H9 (cell line): ENCODE measurements at regions not wholly inside any gene's neighbourhood (a gene's known extent, or its start where the extent isn't known, plus 50 kb on each side); places are given as distances from the start of the nearest gene placed in this dataset.

Experiments
- DNase-seq: peaks from one replicate; pipeline ENCODE4 v3.0.0-alpha.2; 2017
- H2AFZ ChIP-seq: one replicate; pipeline ENCODE4 v1.6.1; 2013; ENCODE audit warnings: mild to moderate bottlenecking, low read length, control low read depth, moderate library complexity
- H2AK5ac ChIP-seq: 2 replicates; pipeline ENCODE4 v1.6.1; 2013; ENCODE audit warnings: low read length, control low read depth, mixed read lengths; ENCODE audit not compliant: insufficient read length
- H2BK120ac ChIP-seq: one replicate; pipeline ENCODE4 v1.6.1; 2013; ENCODE audit warnings: low read depth, mild to moderate bottlenecking, low read length, control low read depth, inconsistent platforms; ENCODE audit not compliant: poor library complexity, severe bottlenecking
- H2BK12ac ChIP-seq: 2 replicates; pipeline ENCODE4 v1.6.1; 2013; ENCODE audit warnings: low read length, control low read depth, mixed read lengths, low read depth; ENCODE audit not compliant: insufficient read length
- H2BK15ac ChIP-seq: 2 replicates; pipeline ENCODE4 v1.6.1; 2013; ENCODE audit warnings: low read depth, low read length, control low read depth
- H2BK20ac ChIP-seq: one replicate; pipeline ENCODE4 v1.6.1; 2013; ENCODE audit warnings: low read depth, mild to moderate bottlenecking, low read length, control low read depth, inconsistent platforms; ENCODE audit not compliant: poor library complexity, severe bottlenecking
- H2BK5ac ChIP-seq: 2 replicates; pipeline ENCODE4 v1.6.1; 2013; ENCODE audit warnings: low read length, control low read depth, mixed read lengths; ENCODE audit not compliant: insufficient read length
- H3K14ac ChIP-seq: 2 replicates; pipeline ENCODE4 v1.6.1; 2013; ENCODE audit warnings: low read length, control low read depth; ENCODE audit not compliant: insufficient read depth
- H3K18ac ChIP-seq: 2 replicates; pipeline ENCODE4 v1.6.1; 2013; ENCODE audit warnings: low read depth, mild to moderate bottlenecking, mixed read lengths, low read length, control low read depth; ENCODE audit not compliant: insufficient read length
- H3K23ac ChIP-seq: 2 replicates; pipeline ENCODE4 v1.6.1; 2013; ENCODE audit warnings: low read length, control low read depth, mixed read lengths, low read depth; ENCODE audit not compliant: insufficient read length
- H3K23me2 ChIP-seq: 2 replicates; pipeline ENCODE4 v1.6.1; 2013; ENCODE audit warnings: low read depth, mild to moderate bottlenecking, mixed read lengths, low read length, control low read depth; ENCODE audit not compliant: insufficient read length, poor library complexity, severe bottlenecking
- H3K27ac ChIP-seq: 2 replicates; pipeline ENCODE4 v1.5.1; 2013; ENCODE audit warnings: low read length, control low read depth, mixed read lengths, low read depth; ENCODE audit not compliant: insufficient read length
- H3K27me3 ChIP-seq: 2 replicates; pipeline ENCODE4 v1.6.1; 2013; ENCODE audit warnings: low read length, control low read depth, inconsistent platforms; ENCODE audit not compliant: insufficient read depth
- H3K4ac ChIP-seq: 2 replicates; pipeline ENCODE4 v1.6.1; 2013; ENCODE audit warnings: low read depth, mild to moderate bottlenecking, control low read depth, inconsistent platforms, low read length, moderate library complexity
- H3K4me1 ChIP-seq: 2 replicates; pipeline ENCODE4 v1.6.1; 2013; ENCODE audit warnings: low read length, control low read depth, inconsistent platforms; ENCODE audit not compliant: insufficient read depth
- H3K4me2 ChIP-seq: 2 replicates; pipeline ENCODE4 v1.6.1; 2013; ENCODE audit warnings: low read length, control low read depth, mixed read lengths; ENCODE audit not compliant: insufficient read length, insufficient read depth
- H3K56ac ChIP-seq: 2 replicates; pipeline ENCODE4 v1.6.1; 2013; ENCODE audit warnings: low read depth, mild to moderate bottlenecking, mixed read lengths, low read length, control low read depth; ENCODE audit not compliant: insufficient read length
- H3K79me1 ChIP-seq: 2 replicates; pipeline ENCODE4 v1.6.1; 2013; ENCODE audit warnings: low read depth, mild to moderate bottlenecking, moderate library complexity, low read length, control low read depth, inconsistent platforms; ENCODE audit not compliant: insufficient read depth, poor library complexity, severe bottlenecking
- H3K79me2 ChIP-seq: 2 replicates; pipeline ENCODE4 v1.6.1; 2013; ENCODE audit warnings: low read length, control low read depth, inconsistent platforms; ENCODE audit not compliant: insufficient read depth
- H3K9ac ChIP-seq: 2 replicates; pipeline ENCODE4 v1.6.1; 2013; ENCODE audit warnings: low read length, control low read depth, mixed read lengths; ENCODE audit not compliant: insufficient read length; ENCODE audit errors: extremely low read depth
- H3K9me3 ChIP-seq: one replicate; pipeline ENCODE4 v1.6.1; 2013; ENCODE audit warnings: low read depth, low read length, inconsistent platforms; ENCODE audit not compliant: control insufficient read depth
- H3T11ph ChIP-seq: one replicate; pipeline ENCODE4 v1.6.1; 2013; ENCODE audit warnings: mild to moderate bottlenecking, low read length, control low read depth, inconsistent platforms
- H4K20me1 ChIP-seq: one replicate; pipeline ENCODE4 v1.6.1; 2013; ENCODE audit not compliant: control insufficient read depth, insufficient read length, insufficient read depth
- H4K5ac ChIP-seq: 2 replicates; pipeline ENCODE4 v1.6.1; 2013; ENCODE audit warnings: low read depth, mild to moderate bottlenecking, mixed read lengths, low read length, control low read depth; ENCODE audit not compliant: insufficient read length
- H4K8ac ChIP-seq: replicated peaks from 2 replicates; pipeline ENCODE4 v1.6.1; 2013; ENCODE audit warnings: low read length, control low read depth, mixed read lengths, low read depth; ENCODE audit not compliant: insufficient read length
- H4K91ac ChIP-seq: 2 replicates; pipeline ENCODE4 v1.6.1; 2013; ENCODE audit warnings: low read depth, mild to moderate bottlenecking, moderate library complexity, mixed read lengths, low read length, control low read depth; ENCODE audit not compliant: insufficient read length
- H3K27ac Mint-ChIP-seq, 3 experiments: 2 replicates in 2 of 3; 3 replicates in 1 of 3; pipeline ENCODE4 v1.8.0; 2020 to 2021; ENCODE audit warnings: mixed read lengths in 3 of 3, mild to moderate bottlenecking in 1 of 3, moderate library complexity in 1 of 3
- H3K27me3 Mint-ChIP-seq: 2 replicates; pipeline ENCODE4 v1.8.0; 2021; ENCODE audit warnings: low read depth, mild to moderate bottlenecking, moderate library complexity, mixed read lengths
- H3K36me3 Mint-ChIP-seq, 3 experiments: 2 replicates in 2 of 3; 3 replicates in 1 of 3; pipeline ENCODE4 v1.8.0; 2020 to 2021; ENCODE audit warnings: low read depth in 3 of 3, mixed read lengths in 3 of 3; ENCODE audit not compliant: insufficient read depth in 1 of 3
- H3K4me1 Mint-ChIP-seq, 2 experiments: 2 replicates each; pipeline ENCODE4 v1.8.0; 2020; ENCODE audit warnings: mixed read lengths in 2 of 2
- H3K4me3 Mint-ChIP-seq, 2 experiments: 2 replicates in 1 of 2; 3 replicates in 1 of 2; pipeline ENCODE4 v1.8.0; 2020 to 2021; ENCODE audit warnings: mild to moderate bottlenecking in 2 of 2, mixed read lengths in 2 of 2, moderate library complexity in 1 of 2
- H3K9me3 Mint-ChIP-seq, 2 experiments: 2 replicates in 1 of 2; 3 replicates in 1 of 2; pipeline ENCODE4 v1.8.0; 2020; ENCODE audit warnings: mild to moderate bottlenecking in 2 of 2, mixed read lengths in 2 of 2, moderate library complexity in 1 of 2
- CTCF ChIP-seq: fragments of 200-600 bp; sonication (generic); conservative IDR thresholded peaks from 3 replicates; pipeline ENCODE4 v1.8.0; 2021; ENCODE audit warnings: antibody characterized with exemption, mild to moderate bottlenecking
- WGBS: extraction: QIAGEN DNeasy Blood & Tissue Kit; methylation state at CpG from one replicate; pipeline ENCODE4 v1.1.7; 2013; ENCODE audit warnings: missing lambda C conversion rate, low lambda C conversion rate, mixed read lengths; ENCODE audit not compliant: insufficient read length; ENCODE audit errors: extremely low coverage; 5-methylcytosine and 5-hydroxymethylcytosine counted together

DNA sequence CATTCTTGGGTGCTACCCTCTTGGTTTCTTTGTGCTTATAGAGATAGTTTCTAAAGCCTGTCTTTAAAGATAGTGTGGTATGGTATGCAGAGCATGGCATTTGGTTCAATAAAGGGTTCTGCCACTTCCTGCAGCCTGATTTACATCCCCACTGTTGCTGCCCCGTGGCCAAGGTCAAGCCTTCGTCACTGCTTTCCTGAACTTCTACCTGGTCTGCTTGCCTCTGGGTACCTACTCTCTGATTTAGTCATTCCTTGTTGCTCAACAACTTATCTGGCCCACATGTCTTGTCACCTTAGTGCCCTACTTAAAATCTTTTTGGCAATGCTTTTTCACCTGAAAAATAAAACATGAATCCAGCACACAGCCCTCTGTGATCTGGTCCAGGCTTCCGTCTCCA lies 352.9 kb downstream of the LPIN1 start:
- Histone ChIP-seq H3K23me2 (no peaks in the 10 kb centered on the region), H2AFZ (no peak overlapping the region), H3K4ac (no peak overlapping the region), H3T11ph (no peak overlapping the region), H4K20me1 (no peaks in the 10 kb centered on the region), H4K8ac (no peak overlapping the region), H2BK120ac (peak overlapping the region; percentile 44), H3K79me1 (no peaks in the 10 kb centered on the region), H3K56ac (no peak overlapping the region), H3K27me3 (no peaks in the 10 kb centered on the region), H3K27ac (no peak overlapping the region), H4K91ac (no peak overlapping the region), H2AK5ac (no peak overlapping the region), H3K9ac (no peak overlapping the region), H3K18ac (no peak overlapping the region), H3K4me1 (peaks cover 15% of the 10 kb centered on the region), H4K5ac (no peak overlapping the region), H3K14ac (no peak overlapping the region), H2BK12ac (no peak overlapping the region), H2BK5ac (no peak overlapping the region), H3K4me2 (no peak overlapping the region), H3K9me3 (no peaks in the 10 kb centered on the region), H2BK20ac (no peak overlapping the region), H3K79me2 (no peaks in the 10 kb centered on the region), H3K23ac (no peak overlapping the region), H2BK15ac (no peak overlapping the region)
- DNase-seq, result no peak
- no peak for TF ChIP-seq CTCF
- H3K4me3 Mint-ChIP-seq, result no peak overlapping the region
- H3K9me3 Mint-ChIP-seq, result no peaks in the 10 kb centered on the region
- H3K27me3 Mint-ChIP-seq, result no peaks in the 10 kb centered on the region
- H3K27ac Mint-ChIP-seq, result no peak overlapping the region
- peaks cover 32 to 39% of the 10 kb centered on the region in 2 experiments for H3K4me1 Mint-ChIP-seq
- WGBS, result no CpG with 5 or more reads among the region's 3 CpGs
- no peaks in the 10 kb centered on the region for H3K36me3 Mint-ChIP-seq
